GM20000 (cell line): ENCODE measurements at regions not wholly inside any gene's neighbourhood (a gene's known extent, or its start where the extent isn't known, plus 50 kb on each side); places are given as distances from the start of the nearest gene placed in this dataset.

Experiments
- DNase-seq: peaks from one replicate; pipeline ENCODE4 v3.0.0; 2012; ENCODE audit warnings: low spot score
- TF ChIP-seq, protein P1 (sequence below): IDR thresholded peaks from 2 replicates; pipeline ENCODE4 v1.5.1; 2012; ENCODE audit warnings: mild to moderate bottlenecking, control low read depth; ENCODE audit errors: extremely low read depth, missing control alignments

DNA sequence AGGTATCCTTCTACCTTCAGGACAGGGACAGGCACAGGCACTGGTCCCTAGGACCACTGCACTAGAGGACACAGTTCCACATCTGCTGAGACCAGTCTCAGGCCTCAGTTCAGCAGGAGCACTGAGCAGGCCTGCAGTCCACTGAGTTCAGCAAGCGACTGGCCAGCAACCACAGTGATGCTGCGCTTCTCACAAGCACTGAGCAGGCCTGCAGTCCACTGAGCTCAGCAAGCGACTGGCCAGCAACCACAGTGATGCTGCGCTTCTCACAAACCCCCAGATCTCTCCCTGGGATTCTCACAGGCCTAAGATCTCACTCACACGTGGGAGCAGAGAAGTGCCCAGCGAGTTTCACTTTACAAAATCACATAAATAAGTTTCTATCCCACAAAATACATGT is 140.6 kb downstream of the IRS2 start:
- no peak for DNase-seq
- TF ChIP-seq, protein P1, sequence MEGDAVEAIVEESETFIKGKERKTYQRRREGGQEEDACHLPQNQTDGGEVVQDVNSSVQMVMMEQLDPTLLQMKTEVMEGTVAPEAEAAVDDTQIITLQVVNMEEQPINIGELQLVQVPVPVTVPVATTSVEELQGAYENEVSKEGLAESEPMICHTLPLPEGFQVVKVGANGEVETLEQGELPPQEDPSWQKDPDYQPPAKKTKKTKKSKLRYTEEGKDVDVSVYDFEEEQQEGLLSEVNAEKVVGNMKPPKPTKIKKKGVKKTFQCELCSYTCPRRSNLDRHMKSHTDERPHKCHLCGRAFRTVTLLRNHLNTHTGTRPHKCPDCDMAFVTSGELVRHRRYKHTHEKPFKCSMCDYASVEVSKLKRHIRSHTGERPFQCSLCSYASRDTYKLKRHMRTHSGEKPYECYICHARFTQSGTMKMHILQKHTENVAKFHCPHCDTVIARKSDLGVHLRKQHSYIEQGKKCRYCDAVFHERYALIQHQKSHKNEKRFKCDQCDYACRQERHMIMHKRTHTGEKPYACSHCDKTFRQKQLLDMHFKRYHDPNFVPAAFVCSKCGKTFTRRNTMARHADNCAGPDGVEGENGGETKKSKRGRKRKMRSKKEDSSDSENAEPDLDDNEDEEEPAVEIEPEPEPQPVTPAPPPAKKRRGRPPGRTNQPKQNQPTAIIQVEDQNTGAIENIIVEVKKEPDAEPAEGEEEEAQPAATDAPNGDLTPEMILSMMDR, result no peak

DNA sequence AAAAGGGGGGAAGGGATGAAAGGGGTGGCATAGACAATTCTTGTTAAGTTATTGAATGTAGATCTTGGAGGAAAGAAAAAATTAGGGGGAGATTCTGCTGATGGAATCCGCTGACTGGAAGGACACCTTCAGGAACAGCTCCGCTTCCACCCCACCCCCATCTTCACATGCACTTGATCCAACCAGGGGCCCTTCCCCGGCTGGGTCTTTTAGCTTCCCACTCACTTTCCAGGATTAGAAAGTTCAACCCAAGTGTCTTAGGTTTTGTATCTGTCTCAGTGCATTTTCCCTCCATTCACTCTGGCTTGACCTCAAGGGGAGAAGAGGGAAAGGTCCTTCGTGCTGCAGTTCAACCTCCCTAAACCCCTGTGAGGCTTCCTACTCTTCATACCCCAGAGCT is 141.4 kb downstream of the IRS2 start:
- TF ChIP-seq, protein P1, result no peak

DNA sequence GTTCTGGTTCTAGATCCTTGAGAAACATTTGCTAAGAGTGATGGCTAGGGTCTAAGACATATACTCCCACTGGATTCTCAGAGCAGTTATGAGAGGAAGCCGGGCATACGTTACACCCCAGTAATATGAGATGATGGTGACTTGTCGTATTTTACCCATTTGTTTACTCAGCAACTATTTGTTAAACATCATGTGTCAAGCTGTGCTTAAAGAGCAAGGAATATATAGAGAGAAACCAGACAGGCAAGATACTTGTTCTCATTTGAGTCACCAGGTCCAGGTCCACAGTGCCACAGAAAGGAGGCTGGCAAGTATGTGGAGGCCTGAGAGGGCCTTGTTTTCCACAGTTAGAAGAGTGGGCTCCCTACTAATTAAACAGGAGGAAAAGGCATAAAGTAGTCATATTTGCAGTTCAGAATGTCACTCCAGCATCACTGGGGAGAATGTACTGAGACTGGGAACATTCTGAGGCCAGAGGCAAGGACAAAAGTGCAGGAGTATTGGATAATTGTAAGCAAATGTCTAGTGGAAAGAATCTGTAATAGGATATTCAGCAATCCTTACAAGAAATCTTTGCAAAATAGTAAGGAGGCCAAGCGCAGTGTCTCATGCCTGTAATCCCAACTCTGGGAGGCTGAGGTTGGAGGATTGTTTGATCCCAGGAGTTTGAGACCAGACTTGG is 142.2 kb downstream of the IRS2 start:
- no peak for DNase-seq
- TF ChIP-seq, protein P1, result no peak

More for the DNA sequence above, 141.4 kb downstream of the IRS2 start:
- DNase-seq, result no peak

DNA sequence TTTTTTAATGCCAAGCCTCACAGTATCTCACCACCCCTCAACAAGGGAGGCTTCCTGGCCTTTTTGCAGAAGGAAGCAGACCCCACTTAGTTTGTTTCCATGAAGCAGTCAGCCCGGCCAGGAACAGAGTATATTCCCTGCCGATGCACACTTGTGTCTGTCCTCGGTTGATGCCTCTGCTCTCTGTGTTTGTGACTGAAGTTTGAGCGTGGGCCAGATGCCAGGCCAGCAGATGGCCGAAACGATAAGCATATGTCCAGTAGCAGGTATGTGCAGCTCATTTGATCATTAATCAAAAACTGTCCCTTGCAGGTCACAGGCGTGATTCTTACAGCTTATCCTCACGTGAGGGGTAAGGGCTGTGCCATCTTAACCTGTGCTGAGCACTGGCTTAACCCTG is 144.0 kb downstream of the IRS2 start:
- TF ChIP-seq, protein P1, result no peak
- no peak for DNase-seq

DNA sequence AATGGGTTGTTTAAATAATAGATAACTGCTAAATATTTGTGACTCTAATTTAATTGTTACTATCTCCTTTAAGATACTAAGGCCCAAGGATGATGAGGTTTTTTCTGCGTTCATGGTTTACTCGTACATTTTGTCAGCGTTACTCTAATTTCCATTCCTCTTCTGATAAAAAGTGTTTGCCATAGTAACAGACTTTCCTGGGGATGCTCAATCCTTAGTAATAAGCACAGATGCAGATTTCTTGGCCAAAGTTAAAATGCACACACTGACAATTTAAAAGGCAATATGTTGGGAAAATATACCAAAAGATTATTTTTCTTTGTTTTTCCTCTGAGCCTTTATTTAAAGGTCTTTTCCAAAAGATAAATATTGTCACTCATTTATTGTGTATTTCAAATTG is 149.6 kb downstream of the IRS2 start:
- TF ChIP-seq, protein P1, result no peak
- no peak for DNase-seq

DNA sequence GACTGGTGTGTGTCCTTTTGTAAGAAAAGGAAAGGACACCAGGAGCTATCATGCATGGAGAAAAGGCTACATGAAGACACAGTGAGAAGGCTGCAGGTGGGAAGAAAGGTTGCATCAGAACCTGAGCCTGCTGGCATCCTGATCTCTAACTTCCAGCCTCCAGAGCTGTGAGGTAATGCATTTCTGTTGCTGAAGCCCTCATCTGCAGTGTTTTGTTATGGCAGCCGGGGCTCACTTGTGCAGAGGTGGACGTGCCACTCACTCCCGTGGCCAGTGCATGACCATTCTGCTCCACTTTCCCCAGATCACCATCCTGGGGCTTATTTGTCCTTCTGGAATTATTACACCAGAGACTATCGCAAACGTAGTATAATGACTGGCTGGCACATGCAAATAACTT is 155.3 kb downstream of the IRS2 start:
- TF ChIP-seq, protein P1, result no peak

DNA sequence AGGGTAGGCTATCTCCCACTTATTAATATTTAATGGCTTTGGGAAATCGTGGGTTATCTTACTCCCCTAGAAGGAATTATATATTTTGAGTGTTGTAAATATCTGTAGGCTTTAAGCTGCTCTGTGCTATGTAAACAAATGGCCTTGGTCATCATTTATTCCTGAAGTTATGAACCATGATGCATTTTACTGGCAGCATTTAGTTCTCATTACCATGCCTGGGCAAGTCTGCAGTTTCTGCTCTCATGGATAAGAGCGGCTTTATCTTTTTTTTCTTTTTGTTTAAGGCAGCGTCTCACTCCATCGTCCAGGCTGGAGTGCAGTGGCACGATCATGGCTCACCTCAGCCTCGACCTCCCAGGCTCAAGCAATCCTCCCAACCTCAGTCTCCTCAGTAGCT is 156.1 kb downstream of the IRS2 start:
- DNase-seq, result no peak
- TF ChIP-seq, protein P1, result no peak

More for the DNA sequence above, 155.3 kb downstream of the IRS2 start:
- DNase-seq, result no peak
